ENCODE measurements at regions not wholly inside any gene's neighbourhood (a gene's known extent, or its start where the extent isn't known, plus 50 kb on each side); places are given as distances from the start of the nearest gene placed in this dataset.
"Not testable (repeated sequence)": the region's sequence is repeated elsewhere in the genome, so short reads cannot be mapped to it uniquely, and the experiment has no call there.

- in situ Hi-C loops (cut with HindIII; ENCODE audit: low pct_ligation_motif_present, low pct_unique_long_range_greater_than_20kb, low sequenced_read_pairs) = no loop called here
- DNase-seq = no peak
These were observed 111.2 kb upstream of the CST7 start for GRCh38 chr20:24837781-24838450.

GRCh38 chr20:24838546-24839535 lies 110.2 kb upstream of the CST7 start:
- in situ Hi-C loops (cut with HindIII; ENCODE audit: low pct_ligation_motif_present, low pct_unique_long_range_greater_than_20kb, low sequenced_read_pairs) = no loop called here
- DNase-seq = no peak

GRCh38 chr20:24840121-24840713 lies 108.9 kb upstream of the CST7 start:
- no peak for DNase-seq
- in situ Hi-C loops (cut with HindIII; ENCODE audit: low pct_ligation_motif_present, low pct_unique_long_range_greater_than_20kb, low sequenced_read_pairs) = no loop called here

- in situ Hi-C loops (cut with HindIII; ENCODE audit: low pct_ligation_motif_present, low pct_unique_long_range_greater_than_20kb, low sequenced_read_pairs) = no loop called here
- DNase-seq = no peak
These were observed 106.7 kb upstream of the CST7 start for GRCh38 chr20:24842274-24842917.

- in situ Hi-C loops (cut with HindIII; ENCODE audit: low pct_ligation_motif_present, low pct_unique_long_range_greater_than_20kb, low sequenced_read_pairs) = no loop called here
- DNase-seq = no peak
These were observed 106.0 kb upstream of the CST7 start for GRCh38 chr20:24842918-24843715.

GRCh38 chr20:24850176-24850575 lies 98.9 kb upstream of the CST7 start:
- no peak for DNase-seq
- in situ Hi-C loops (cut with HindIII; ENCODE audit: low pct_ligation_motif_present, low pct_unique_long_range_greater_than_20kb, low sequenced_read_pairs) = no loop called here

GRCh38 chr20:24851346-24852019 lies 97.6 kb upstream of the CST7 start:
- DNase-seq = no peak
- in situ Hi-C loops (cut with HindIII; ENCODE audit: low pct_ligation_motif_present, low pct_unique_long_range_greater_than_20kb, low sequenced_read_pairs) = no loop called here

GRCh38 chr20:24853916-24854315 lies 95.2 kb upstream of the CST7 start:
- DNase-seq = no peak
- in situ Hi-C loops (cut with HindIII; ENCODE audit: low pct_ligation_motif_present, low pct_unique_long_range_greater_than_20kb, low sequenced_read_pairs) = no loop called here

- DNase-seq = no peak
These were observed 93.2 kb upstream of the CST7 start for GRCh38 chr20:24855848-24856247.

GRCh38 chr20:24858500-24858899 lies 90.6 kb upstream of the CST7 start:
- DNase-seq; in situ Hi-C loops (cut with HindIII; ENCODE audit: low pct_ligation_motif_present, low pct_unique_long_range_greater_than_20kb, low sequenced_read_pairs): not testable (repeated sequence)

More at GRCh38 chr20:24855848-24856247, 93.2 kb upstream of the CST7 start:
- in situ Hi-C loops (cut with HindIII; ENCODE audit: low pct_ligation_motif_present, low pct_unique_long_range_greater_than_20kb, low sequenced_read_pairs) = no loop called here

GRCh38 chr20:24859539-24859938 lies 89.5 kb upstream of the CST7 start:
- DNase-seq = no peak
- in situ Hi-C loops (cut with HindIII; ENCODE audit: low pct_ligation_motif_present, low pct_unique_long_range_greater_than_20kb, low sequenced_read_pairs) = no loop called here

GRCh38 chr20:24862186-24862585 lies 86.9 kb upstream of the CST7 start:
- no peak for DNase-seq
- in situ Hi-C loops (cut with HindIII; ENCODE audit: low pct_ligation_motif_present, low pct_unique_long_range_greater_than_20kb, low sequenced_read_pairs) = no loop called here

- no peak for DNase-seq
- in situ Hi-C loops (cut with HindIII; ENCODE audit: low pct_ligation_motif_present, low pct_unique_long_range_greater_than_20kb, low sequenced_read_pairs) = no loop called here
These were observed 86.5 kb upstream of the CST7 start for GRCh38 chr20:24862606-24863005.

GRCh38 chr20:24863356-24863755 lies 85.7 kb upstream of the CST7 start:
- in situ Hi-C loops (cut with HindIII; ENCODE audit: low pct_ligation_motif_present, low pct_unique_long_range_greater_than_20kb, low sequenced_read_pairs) = no loop called here
- DNase-seq = no peak

GRCh38 chr20:24866008-24866407 lies 83.1 kb upstream of the CST7 start:
- in situ Hi-C loops (cut with HindIII; ENCODE audit: low pct_ligation_motif_present, low pct_unique_long_range_greater_than_20kb, low sequenced_read_pairs) = no loop called here
- no peak for DNase-seq

- in situ Hi-C loops (cut with HindIII; ENCODE audit: low pct_ligation_motif_present, low pct_unique_long_range_greater_than_20kb, low sequenced_read_pairs) = no loop called here
- no peak for DNase-seq
These were observed 82.3 kb upstream of the CST7 start for GRCh38 chr20:24866742-24867141.

- in situ Hi-C loops (cut with HindIII; ENCODE audit: low pct_ligation_motif_present, low pct_unique_long_range_greater_than_20kb, low sequenced_read_pairs) = no loop called here
- no peak for DNase-seq
These were observed 81.5 kb upstream of the CST7 start for GRCh38 chr20:24867556-24867955.

All from ACHN (cell line).